ENCODE measurements at regions not wholly inside any gene's neighbourhood (a gene's known extent, or its start where the extent isn't known, plus 50 kb on each side); places are given as distances from the start of the nearest gene placed in this dataset.
"Not testable (repeated sequence)": the region's sequence is repeated elsewhere in the genome, so short reads cannot be mapped to it uniquely, and the experiment has no call there.

- Histone ChIP-seq H3K14ac (ENCODE audit: low read length) (no peak overlapping the region), H4K8ac (ENCODE audit: low read depth, low read length) (no peak overlapping the region), H4K91ac (ENCODE audit: low read depth, low read length, poor library complexity) (no peak overlapping the region), H3K4me3 (ENCODE audit: low read length in 2 of 2) (no peak overlapping the region), H2AFZ (ENCODE audit: low read length) (no peak overlapping the region), H2BK120ac (ENCODE audit: low read depth, low read length) (no peak overlapping the region), H2BK15ac (ENCODE audit: low read length) (peak overlapping the region; percentile 62), H3K18ac (ENCODE audit: low read length) (peak overlapping the region; percentile 76), H3K4ac (ENCODE audit: low read length) (no peak overlapping the region), H3K36me3 (replicated peaks in 1 of 2; ENCODE audit: control insufficient read depth in 2 of 2, insufficient read depth in 2 of 2, low read length in 2 of 2) (no peaks in the 10 kb centered on the region), H3K79me1 (ENCODE audit: low read depth, low read length) (no peaks in the 10 kb centered on the region), H3K4me1 (ENCODE audit: control insufficient read depth in 2 of 2, insufficient read depth in 1 of 2, low read depth in 1 of 2, low read length in 2 of 2) (no peaks in the 10 kb centered on the region), H3K9me3 (replicated peaks in 1 of 2; ENCODE audit: control insufficient read depth in 2 of 2, insufficient read depth in 1 of 2, low read depth in 1 of 2, low read length in 2 of 2) (peaks cover 0 to 1% of the 10 kb centered on the region in 2 donors), H2BK12ac (ENCODE audit: low read length) (no peak overlapping the region), H3K9ac (ENCODE audit: low read depth, low read length, poor library complexity) (no peak overlapping the region), H2BK5ac (ENCODE audit: low read length) (no peak overlapping the region), H3K4me2 (ENCODE audit: insufficient read depth, low read length, poor library complexity, severe bottlenecking) (no peak overlapping the region), H3K27me3 (ENCODE audit: control insufficient read depth in 3 of 3, insufficient read depth in 3 of 3, low read depth in 1 of 3, low read length in 3 of 3) (no peaks in the 10 kb centered on the region), H3K27ac (replicated peaks; ENCODE audit: low read length) (no peak overlapping the region), H3K23ac (ENCODE audit: low read depth, low read length, poor library complexity) (peak overlapping the region; percentile 19), H2AK5ac (ENCODE audit: low read depth, low read length) (peak overlapping the region; percentile 23)
- no peak for DNase-seq (ENCODE audit: low spot score)
- WGBS, 2 donors (ENCODE audit: extremely low coverage in 2 of 2, insufficient read length in 2 of 2, insufficient replicate concordance in 1 of 2): 100% methylated on average over 1 of the region's 3 CpGs; no CpG with 5 or more reads in 1 of the 2 donors
These were observed 141.3 kb downstream of the SREK1 start for GRCh38 chr5:66285343-66285922.

- Histone ChIP-seq H3K23ac (ENCODE audit: low read depth, low read length, poor library complexity) (no peak overlapping the region), H2BK12ac (ENCODE audit: low read length) (no peak overlapping the region), H4K8ac (ENCODE audit: low read depth, low read length) (no peak overlapping the region), H2AK5ac (ENCODE audit: low read depth, low read length) (no peak overlapping the region), H3K27ac (replicated peaks; ENCODE audit: low read length) (no peak overlapping the region), H3K27me3 (ENCODE audit: control insufficient read depth in 3 of 3, insufficient read depth in 3 of 3, low read depth in 1 of 3, low read length in 3 of 3) (peaks cover 0 to 8% (median 2%) of the 10 kb centered on the region in 3 experiments), H3K36me3 (replicated peaks in 1 of 2; ENCODE audit: control insufficient read depth in 2 of 2, insufficient read depth in 2 of 2, low read length in 2 of 2) (no peaks in the 10 kb centered on the region), H3K79me1 (ENCODE audit: low read depth, low read length) (no peaks in the 10 kb centered on the region), H3K9ac (ENCODE audit: low read depth, low read length, poor library complexity) (no peak overlapping the region), H3K18ac (ENCODE audit: low read length) (no peak overlapping the region), H3K4ac (ENCODE audit: low read length) (no peak overlapping the region), H4K91ac (ENCODE audit: low read depth, low read length, poor library complexity) (no peak overlapping the region), H2BK120ac (ENCODE audit: low read depth, low read length) (no peak overlapping the region), H3K4me1 (ENCODE audit: control insufficient read depth in 2 of 2, insufficient read depth in 1 of 2, low read depth in 1 of 2, low read length in 2 of 2) (no peaks in the 10 kb centered on the region), H2BK5ac (ENCODE audit: low read length) (no peak overlapping the region), H3K4me3 (ENCODE audit: low read length in 2 of 2) (no peak overlapping the region), H3K4me2 (ENCODE audit: insufficient read depth, low read length, poor library complexity, severe bottlenecking) (no peak overlapping the region), H2AFZ (ENCODE audit: low read length) (no peak overlapping the region), H3K14ac (ENCODE audit: low read length) (no peak overlapping the region), H3K9me3 (replicated peaks in 1 of 2; ENCODE audit: control insufficient read depth in 2 of 2, insufficient read depth in 1 of 2, low read depth in 1 of 2, low read length in 2 of 2) (peaks cover 0 to 1% of the 10 kb centered on the region in 2 donors), H2BK15ac (ENCODE audit: low read length) (no peak overlapping the region)
- DNase-seq (ENCODE audit: low spot score): no peak
- WGBS, 2 donors (ENCODE audit: extremely low coverage in 2 of 2, insufficient read length in 2 of 2, insufficient replicate concordance in 1 of 2): no CpG with 5 or more reads among the region's 1 CpG
These were observed 147.7 kb downstream of the SREK1 start for GRCh38 chr5:66291771-66292170.

- H3K4me1 ChIP-seq (ENCODE audit: control insufficient read depth in 2 of 2, insufficient read depth in 1 of 2, low read depth in 1 of 2, low read length in 2 of 2); H2AK5ac ChIP-seq (ENCODE audit: low read depth, low read length); H3K9ac ChIP-seq (ENCODE audit: low read depth, low read length, poor library complexity); H4K91ac ChIP-seq (ENCODE audit: low read depth, low read length, poor library complexity); H3K4me3 ChIP-seq (ENCODE audit: low read length in 2 of 2); H2BK15ac ChIP-seq (ENCODE audit: low read length); H3K4me2 ChIP-seq (ENCODE audit: insufficient read depth, low read length, poor library complexity, severe bottlenecking); H3K14ac ChIP-seq (ENCODE audit: low read length); H3K79me1 ChIP-seq (ENCODE audit: low read depth, low read length); H3K36me3 ChIP-seq (replicated peaks in 1 of 2; ENCODE audit: control insufficient read depth in 2 of 2, insufficient read depth in 2 of 2, low read length in 2 of 2); H3K27ac ChIP-seq (replicated peaks; ENCODE audit: low read length); DNase-seq (ENCODE audit: low spot score); H3K27me3 ChIP-seq (ENCODE audit: control insufficient read depth in 3 of 3, insufficient read depth in 3 of 3, low read depth in 1 of 3, low read length in 3 of 3); H2BK12ac ChIP-seq (ENCODE audit: low read length); H2BK5ac ChIP-seq (ENCODE audit: low read length); H2BK120ac ChIP-seq (ENCODE audit: low read depth, low read length); H3K9me3 ChIP-seq (replicated peaks in 1 of 2; ENCODE audit: control insufficient read depth in 2 of 2, insufficient read depth in 1 of 2, low read depth in 1 of 2, low read length in 2 of 2); H2AFZ ChIP-seq (ENCODE audit: low read length): not testable (repeated sequence)
- WGBS, 2 donors (ENCODE audit: extremely low coverage in 2 of 2, insufficient read length in 2 of 2, insufficient replicate concordance in 1 of 2): no CpG with 5 or more reads among the region's 10 CpGs
- H3K4ac ChIP-seq (ENCODE audit: low read length): peak overlapping the region; percentile 60
- peak overlapping the region; percentile 25 for H4K8ac ChIP-seq (ENCODE audit: low read depth, low read length)
- peak overlapping the region; percentile 52 for H3K23ac ChIP-seq (ENCODE audit: low read depth, low read length, poor library complexity)
- peak overlapping the region; percentile 59 for H3K18ac ChIP-seq (ENCODE audit: low read length)
These were observed 149.8 kb downstream of the SREK1 start for GRCh38 chr5:66293851-66294250.

- no CpG with 5 or more reads among the region's 2 CpGs for WGBS, 2 donors (ENCODE audit: extremely low coverage in 2 of 2, insufficient read length in 2 of 2, insufficient replicate concordance in 1 of 2)
- H2BK5ac ChIP-seq (ENCODE audit: low read length): no peak overlapping the region
- no peak overlapping the region for H2AK5ac ChIP-seq (ENCODE audit: low read depth, low read length)
- H3K4me2 ChIP-seq (ENCODE audit: insufficient read depth, low read length, poor library complexity, severe bottlenecking): no peak overlapping the region
- no peak overlapping the region for H3K4me3 ChIP-seq (ENCODE audit: low read length in 2 of 2)
- no peak overlapping the region for H3K23ac ChIP-seq (ENCODE audit: low read depth, low read length, poor library complexity)
- no peaks in the 10 kb centered on the region for H3K36me3 ChIP-seq (replicated peaks in 1 of 2; ENCODE audit: control insufficient read depth in 2 of 2, insufficient read depth in 2 of 2, low read length in 2 of 2)
- H3K9ac ChIP-seq (ENCODE audit: low read depth, low read length, poor library complexity): no peak overlapping the region
- H3K14ac ChIP-seq (ENCODE audit: low read length): no peak overlapping the region
- DNase-seq (ENCODE audit: low spot score): no peak
- no peaks in the 10 kb centered on the region for H3K9me3 ChIP-seq (replicated peaks in 1 of 2; ENCODE audit: control insufficient read depth in 2 of 2, insufficient read depth in 1 of 2, low read depth in 1 of 2, low read length in 2 of 2)
- no peak overlapping the region for H4K8ac ChIP-seq (ENCODE audit: low read depth, low read length)
- H3K27ac ChIP-seq (replicated peaks; ENCODE audit: low read length): no peak overlapping the region
- H4K91ac ChIP-seq (ENCODE audit: low read depth, low read length, poor library complexity): no peak overlapping the region
- H3K79me1 ChIP-seq (ENCODE audit: low read depth, low read length): no peaks in the 10 kb centered on the region
- H2BK120ac ChIP-seq (ENCODE audit: low read depth, low read length): no peak overlapping the region
- H2BK15ac ChIP-seq (ENCODE audit: low read length): no peak overlapping the region
- H3K27me3 ChIP-seq (ENCODE audit: control insufficient read depth in 3 of 3, insufficient read depth in 3 of 3, low read depth in 1 of 3, low read length in 3 of 3): no peaks in the 10 kb centered on the region
- H3K18ac ChIP-seq (ENCODE audit: low read length): no peak overlapping the region
- H3K4me1 ChIP-seq (ENCODE audit: control insufficient read depth in 2 of 2, insufficient read depth in 1 of 2, low read depth in 1 of 2, low read length in 2 of 2): no peaks in the 10 kb centered on the region
- no peak overlapping the region for H2AFZ ChIP-seq (ENCODE audit: low read length)
- H2BK12ac ChIP-seq (ENCODE audit: low read length): no peak overlapping the region
- no peak overlapping the region for H3K4ac ChIP-seq (ENCODE audit: low read length)
These were observed 155.4 kb downstream of the SREK1 start for GRCh38 chr5:66299463-66299862.

Data from neuronal stem cell (in vitro differentiated cells).